Immature natural killer cell (primary cell): ENCODE measurements at regions not wholly inside any gene's neighbourhood (a gene's known extent, or its start where the extent isn't known, plus 50 kb on each side); places are given as distances from the start of the nearest gene placed in this dataset.
"Not testable (repeated sequence)": the region's sequence is repeated elsewhere in the genome, so short reads cannot be mapped to it uniquely, and the experiment has no call there.

Experiments used
- DNase-seq, 3 donors: peaks; one replicate each; pipeline ENCODE4 v3.0.0; 2022; ENCODE audit warnings: mixed read lengths in 1 of 3
- H3K27ac Mint-ChIP-seq, 6 donors: one replicate each; pipeline ENCODE4 v1.8.0; 2020; ENCODE audit warnings: mixed read lengths in 6 of 6, mild to moderate bottlenecking in 5 of 6, inconsistent platforms in 4 of 6, moderate library complexity in 3 of 6
- H3K27me3 Mint-ChIP-seq, 3 donors: one replicate each; pipeline ENCODE4 v1.8.0; 2020 to 2021; ENCODE audit warnings: low read depth in 3 of 3, mild to moderate bottlenecking in 3 of 3, mixed read lengths in 3 of 3, moderate library complexity in 3 of 3, inconsistent platforms in 1 of 3
- H3K36me3 Mint-ChIP-seq, 3 donors: one replicate each; pipeline ENCODE4 v1.8.0; 2020; ENCODE audit warnings: mixed read lengths in 3 of 3, inconsistent platforms in 2 of 3, mild to moderate bottlenecking in 2 of 3
- H3K4me1 Mint-ChIP-seq, 2 donors: one replicate each; pipeline ENCODE4 v1.8.0; 2020; ENCODE audit warnings: inconsistent platforms in 2 of 2, mild to moderate bottlenecking in 2 of 2, mixed read lengths in 2 of 2, moderate library complexity in 1 of 2
- H3K4me3 Mint-ChIP-seq, 5 donors: one replicate each; pipeline ENCODE4 v1.8.0; 2020; ENCODE audit warnings: mild to moderate bottlenecking in 5 of 5, mixed read lengths in 5 of 5, inconsistent platforms in 3 of 5, moderate library complexity in 3 of 5
- H3K9me3 Mint-ChIP-seq, 6 donors: one replicate each; pipeline ENCODE4 v1.8.0; 2020; ENCODE audit warnings: mild to moderate bottlenecking in 6 of 6, mixed read lengths in 6 of 6, inconsistent platforms in 4 of 6, moderate library complexity in 3 of 6

GRCh38 chr18:8990276-8991031 is 112.0 kb upstream of the NDUFV2 start:
- Mint-ChIP-seq H3K27me3 (peaks cover 7 to 14% (median 8%) of the 10 kb centered on the region in 3 donors), H3K36me3 (no peaks in the 10 kb centered on the region), H3K9me3 (no peaks in the 10 kb centered on the region), H3K4me1 (no peaks in the 10 kb centered on the region), H3K4me3 (no peak overlapping the region), H3K27ac (no peak overlapping the region)
- DNase-seq = no peak

GRCh38 chr18:8991155-8991554 is 111.3 kb upstream of the NDUFV2 start:
- Mint-ChIP-seq H3K27me3 (peaks cover 7 to 18% (median 10%) of the 10 kb centered on the region in 3 donors), H3K27ac (no peak overlapping the region), H3K9me3 (no peaks in the 10 kb centered on the region), H3K36me3 (no peaks in the 10 kb centered on the region), H3K4me3 (no peak overlapping the region), H3K4me1 (no peaks in the 10 kb centered on the region)
- DNase-seq = no peak

- H3K27me3 Mint-ChIP-seq = peaks cover 7 to 25% (median 8%) of the 10 kb centered on the region in 3 donors
- H3K27ac Mint-ChIP-seq, H3K4me3 Mint-ChIP-seq, DNase-seq, H3K4me1 Mint-ChIP-seq, H3K9me3 Mint-ChIP-seq, H3K36me3 Mint-ChIP-seq: not testable (repeated sequence)
Observed at GRCh38 chr18:8992500-8992899, 110.0 kb upstream of the NDUFV2 start.

GRCh38 chr18:8994603-8995002 is 107.9 kb upstream of the NDUFV2 start:
- no peaks in the 10 kb centered on the region for H3K9me3 Mint-ChIP-seq
- H3K27ac Mint-ChIP-seq = no peak overlapping the region
- no peak for DNase-seq
- no peaks in the 10 kb centered on the region for H3K4me1 Mint-ChIP-seq
- H3K4me3 Mint-ChIP-seq = no peak overlapping the region
- no peaks in the 10 kb centered on the region for H3K36me3 Mint-ChIP-seq
- H3K27me3 Mint-ChIP-seq = peaks cover 3 to 24% (median 5%) of the 10 kb centered on the region in 3 donors

- no peaks in the 10 kb centered on the region for H3K9me3 Mint-ChIP-seq
- peaks cover 3 to 21% (median 5%) of the 10 kb centered on the region in 3 donors for H3K27me3 Mint-ChIP-seq
- no peak overlapping the region for H3K27ac Mint-ChIP-seq
- DNase-seq = no peak
- no peak overlapping the region for H3K4me3 Mint-ChIP-seq
- H3K4me1 Mint-ChIP-seq = no peaks in the 10 kb centered on the region
- H3K36me3 Mint-ChIP-seq = no peaks in the 10 kb centered on the region
Observed at GRCh38 chr18:8995096-8995495, 107.4 kb upstream of the NDUFV2 start.

GRCh38 chr18:8996771-8997432 is 105.6 kb upstream of the NDUFV2 start:
- Mint-ChIP-seq H3K27ac (no peak overlapping the region), H3K36me3 (no peaks in the 10 kb centered on the region), H3K9me3 (no peaks in the 10 kb centered on the region), H3K4me3 (no peak overlapping the region), H3K4me1 (no peaks in the 10 kb centered on the region), H3K27me3 (peaks cover 5 to 33% (median 7%) of the 10 kb centered on the region in 3 donors)
- no peak for DNase-seq

GRCh38 chr18:8997634-8998033 is 104.9 kb upstream of the NDUFV2 start:
- H3K4me1 Mint-ChIP-seq = no peaks in the 10 kb centered on the region
- no peaks in the 10 kb centered on the region for H3K36me3 Mint-ChIP-seq
- no peak overlapping the region for H3K4me3 Mint-ChIP-seq
- no peak for DNase-seq
- H3K9me3 Mint-ChIP-seq = no peaks in the 10 kb centered on the region
- peaks cover 5 to 32% (median 7%) of the 10 kb centered on the region in 3 donors for H3K27me3 Mint-ChIP-seq
- H3K27ac Mint-ChIP-seq = no peak overlapping the region

GRCh38 chr18:8998481-8999217 is 103.8 kb upstream of the NDUFV2 start:
- peaks cover 7 to 37% (median 11%) of the 10 kb centered on the region in 3 donors for H3K27me3 Mint-ChIP-seq

GRCh38 chr18:8999872-9000271 is 102.6 kb upstream of the NDUFV2 start:
- DNase-seq = no peak
- Mint-ChIP-seq H3K4me1 (no peaks in the 10 kb centered on the region), H3K27ac (no peak overlapping the region), H3K36me3 (no peaks in the 10 kb centered on the region), H3K9me3 (peaks cover 0 to 2% (median 0%) of the 10 kb centered on the region in 6 donors), H3K4me3 (no peak overlapping the region), H3K27me3 (peaks cover 8 to 37% (median 11%) of the 10 kb centered on the region in 3 donors)

More at GRCh38 chr18:8998481-8999217, 103.8 kb upstream of the NDUFV2 start:
- H3K9me3 Mint-ChIP-seq = peaks cover 0 to 2% (median 0%) of the 10 kb centered on the region in 6 donors
- DNase-seq = no peak
- H3K27ac Mint-ChIP-seq = peak overlapping the region in 1 of 6 donors; percentile 29
- no peak overlapping the region for H3K4me3 Mint-ChIP-seq
- no peaks in the 10 kb centered on the region for H3K36me3 Mint-ChIP-seq
- no peaks in the 10 kb centered on the region for H3K4me1 Mint-ChIP-seq

GRCh38 chr18:9000733-9001132 is 101.8 kb upstream of the NDUFV2 start:
- no peaks in the 10 kb centered on the region for H3K4me1 Mint-ChIP-seq
- peaks cover 8 to 37% (median 12%) of the 10 kb centered on the region in 3 donors for H3K27me3 Mint-ChIP-seq
- DNase-seq = no peak
- H3K36me3 Mint-ChIP-seq = no peaks in the 10 kb centered on the region
- H3K27ac Mint-ChIP-seq = no peak overlapping the region
- H3K4me3 Mint-ChIP-seq = no peak overlapping the region
- peaks cover 0 to 2% (median 0%) of the 10 kb centered on the region in 6 donors for H3K9me3 Mint-ChIP-seq

GRCh38 chr18:9001209-9001608 is 101.3 kb upstream of the NDUFV2 start:
- Mint-ChIP-seq H3K4me3 (no peak overlapping the region), H3K9me3 (peaks cover 0 to 2% (median 0%) of the 10 kb centered on the region in 6 donors), H3K27ac (no peak overlapping the region), H3K36me3 (no peaks in the 10 kb centered on the region), H3K4me1 (no peaks in the 10 kb centered on the region), H3K27me3 (peaks cover 6 to 33% (median 12%) of the 10 kb centered on the region in 3 donors)
- DNase-seq = no peak

GRCh38 chr18:9003406-9004100 is 98.9 kb upstream of the NDUFV2 start:
- Mint-ChIP-seq H3K9me3 (peaks cover 0 to 2% (median 0%) of the 10 kb centered on the region in 6 donors), H3K4me1 (no peaks in the 10 kb centered on the region), H3K27me3 (peaks cover 3 to 23% (median 9%) of the 10 kb centered on the region in 3 donors), H3K27ac (no peak overlapping the region), H3K36me3 (no peaks in the 10 kb centered on the region), H3K4me3 (no peak overlapping the region)
- DNase-seq = no peak

GRCh38 chr18:9004308-9004707 is 98.2 kb upstream of the NDUFV2 start:
- not testable (repeated sequence) for H3K9me3 Mint-ChIP-seq, DNase-seq, H3K4me3 Mint-ChIP-seq, H3K4me1 Mint-ChIP-seq, H3K27ac Mint-ChIP-seq, H3K36me3 Mint-ChIP-seq
- peaks cover 3 to 23% (median 9%) of the 10 kb centered on the region in 3 donors for H3K27me3 Mint-ChIP-seq
